HG02763 (cell line): ENCODE measurements at regions not wholly inside any gene's neighbourhood (a gene's known extent, or its start where the extent isn't known, plus 50 kb on each side); places are given as distances from the start of the nearest gene placed in this dataset.
A peak's percentile ranks its signal among the peaks of the same experiment; 100 is the strongest.

Source experiments
- ATAC-seq: cut with Tn5 transposase; IDR thresholded peaks from one replicate; pipeline ENCODE4 v1.9.1; 2021; ENCODE audit warnings: mild to moderate bottlenecking, moderate library complexity; ENCODE audit not compliant: unreplicated experiment

- ATAC-seq, result peak; percentile 44
Observed at GRCh38 chr4:115956054-115956796, 842.8 kb upstream of the NDST4 start.

GRCh38 chr4:115950806-115951205 lies 837.4 kb upstream of the NDST4 start:
- no peak for ATAC-seq

GRCh38 chr4:115949974-115950743 lies 836.7 kb upstream of the NDST4 start:
- peak; percentile 80 for ATAC-seq

GRCh38 chr4:115945026-115945425 lies 831.6 kb upstream of the NDST4 start:
- no peak for ATAC-seq

- ATAC-seq, result no peak
Observed at GRCh38 chr4:115944146-115944905, 830.9 kb upstream of the NDST4 start.

GRCh38 chr4:115938764-115939443 lies 825.5 kb upstream of the NDST4 start:
- ATAC-seq, result no peak

GRCh38 chr4:115929373-115929772 lies 816.0 kb upstream of the NDST4 start:
- ATAC-seq, result no peak

- ATAC-seq, result no peak
Observed at GRCh38 chr4:115927382-115927781, 814.0 kb upstream of the NDST4 start.

GRCh38 chr4:115923152-115923551 lies 809.7 kb upstream of the NDST4 start:
- ATAC-seq, result peak; percentile 50

GRCh38 chr4:115920637-115921036 lies 807.2 kb upstream of the NDST4 start:
- no peak for ATAC-seq

GRCh38 chr4:115918149-115918548 lies 804.7 kb upstream of the NDST4 start:
- no peak for ATAC-seq

- no peak for ATAC-seq
Observed at GRCh38 chr4:115906428-115906827, 793.0 kb upstream of the NDST4 start.

GRCh38 chr4:115883847-115884246 lies 770.4 kb upstream of the NDST4 start:
- no peak for ATAC-seq

GRCh38 chr4:115883231-115883630 lies 769.8 kb upstream of the NDST4 start:
- no peak for ATAC-seq

- no peak for ATAC-seq
Observed at GRCh38 chr4:115873048-115873447, 759.6 kb upstream of the NDST4 start.

- no peak for ATAC-seq
Observed at GRCh38 chr4:115871596-115871995, 758.2 kb upstream of the NDST4 start.

GRCh38 chr4:115866364-115866896 lies 753.0 kb upstream of the NDST4 start:
- ATAC-seq, result no peak

- no peak for ATAC-seq
Observed at GRCh38 chr4:115865736-115866135, 752.3 kb upstream of the NDST4 start.

GRCh38 chr4:115852767-115853091 lies 739.3 kb upstream of the NDST4 start:
- ATAC-seq, result no peak

GRCh38 chr4:115851918-115852766 lies 738.7 kb upstream of the NDST4 start:
- ATAC-seq, result peak; percentile 80
